Stimulated activated naive CD4-positive, alpha-beta T cell treated with Interleukin-2 at 50 U/mL for 16 hours (primary cell): ENCODE measurements at regions not wholly inside any gene's neighbourhood (a gene's known extent, or its start where the extent isn't known, plus 50 kb on each side); places are given as distances from the start of the nearest gene placed in this dataset.

Source experiments
- DNase-seq: peaks from one replicate; lab custom pipeline; 2025; lab: John Stamatoyannopoulos, UW

DNA sequence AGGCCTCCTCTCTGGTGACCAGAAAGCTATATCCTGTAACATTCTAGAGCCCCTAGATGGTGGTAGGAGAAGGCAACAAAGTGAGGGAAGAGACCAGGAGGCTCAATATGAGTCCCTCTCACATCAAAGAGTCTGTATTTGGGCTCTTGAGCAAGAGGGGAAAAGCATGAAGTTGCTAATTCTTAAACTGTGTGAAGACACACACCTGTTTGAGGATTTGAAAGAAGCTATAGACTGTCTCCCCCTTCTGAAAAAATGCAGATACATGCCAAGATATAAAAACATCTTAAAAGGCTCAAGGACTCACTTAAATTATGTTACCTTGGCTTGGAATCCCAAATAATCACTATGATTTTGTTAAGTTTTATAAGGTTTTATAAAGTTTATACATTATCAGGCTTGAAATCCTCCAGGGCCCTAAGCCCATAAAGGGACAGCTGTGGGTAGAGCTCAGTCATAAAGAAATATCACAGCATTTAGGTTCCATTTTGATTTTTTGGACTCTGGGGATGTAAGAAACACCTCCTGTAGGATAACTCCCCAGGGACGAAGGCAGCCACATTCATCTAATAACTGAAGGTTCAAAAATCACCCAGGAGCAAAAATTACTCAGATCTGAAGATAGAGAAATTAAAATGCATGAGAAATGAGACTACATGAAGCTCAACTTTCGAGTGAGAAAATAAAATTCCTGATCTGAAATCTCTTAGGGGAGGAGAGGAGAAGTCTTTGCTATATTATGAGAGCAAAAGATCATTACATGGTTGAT is 136.1 kb upstream of the LGALSL start:
- DNase-seq, result no peak

DNA sequence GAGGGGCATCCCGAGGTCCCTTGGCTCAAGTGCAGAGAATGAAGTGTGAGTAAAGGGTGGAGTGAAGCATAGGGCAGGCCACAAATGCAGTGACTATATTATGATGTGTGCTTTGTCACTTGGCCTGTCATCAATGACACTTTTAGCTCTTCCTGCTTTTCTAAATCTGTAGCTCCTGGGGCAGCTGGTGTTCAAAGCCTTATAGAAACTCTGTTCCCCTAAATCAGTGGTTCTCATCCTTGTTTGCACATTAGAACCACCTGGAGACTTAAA is 135.6 kb upstream of the LGALSL start:
- no peak for DNase-seq

DNA sequence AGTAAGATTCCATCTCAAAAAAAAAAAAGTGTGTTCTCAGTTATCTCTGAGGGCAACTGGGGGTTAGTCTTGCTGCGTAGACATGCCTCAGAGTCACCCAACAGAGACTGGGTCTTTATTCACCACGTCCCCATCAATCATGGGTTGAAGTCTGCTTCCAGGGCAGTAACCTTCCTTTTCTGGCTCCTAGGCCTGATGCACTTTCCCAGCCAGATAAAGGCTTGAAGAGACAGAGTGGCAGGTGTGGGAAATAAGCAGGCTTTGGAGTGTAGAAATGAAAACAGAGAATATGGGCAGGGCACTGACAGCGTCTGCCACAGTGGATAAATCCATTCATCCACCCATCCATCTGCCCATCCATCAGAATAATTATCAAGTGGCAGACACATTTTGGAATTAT is 134.1 kb upstream of the LGALSL start:
- DNase-seq, result no peak

DNA sequence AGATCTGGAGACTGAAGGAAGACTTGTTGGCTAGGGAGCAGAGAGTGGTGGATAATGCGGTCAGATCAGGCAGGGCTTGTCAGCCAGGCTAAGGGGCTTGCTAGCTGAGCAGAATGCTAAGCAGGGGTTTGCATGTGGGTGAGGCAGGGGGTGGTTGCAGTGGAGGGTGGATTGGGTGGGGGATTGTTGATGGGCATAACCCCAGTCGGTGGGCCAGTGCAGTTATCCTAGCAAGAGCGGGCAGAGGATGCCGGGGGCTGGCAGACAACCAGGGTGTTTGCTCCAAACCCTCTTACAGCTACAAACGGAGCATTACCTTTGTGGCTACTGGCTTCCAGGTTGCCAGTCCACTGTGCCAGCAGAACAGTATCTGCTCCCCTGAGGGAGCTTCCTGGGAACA is 131.5 kb upstream of the LGALSL start:
- no peak for DNase-seq

DNA sequence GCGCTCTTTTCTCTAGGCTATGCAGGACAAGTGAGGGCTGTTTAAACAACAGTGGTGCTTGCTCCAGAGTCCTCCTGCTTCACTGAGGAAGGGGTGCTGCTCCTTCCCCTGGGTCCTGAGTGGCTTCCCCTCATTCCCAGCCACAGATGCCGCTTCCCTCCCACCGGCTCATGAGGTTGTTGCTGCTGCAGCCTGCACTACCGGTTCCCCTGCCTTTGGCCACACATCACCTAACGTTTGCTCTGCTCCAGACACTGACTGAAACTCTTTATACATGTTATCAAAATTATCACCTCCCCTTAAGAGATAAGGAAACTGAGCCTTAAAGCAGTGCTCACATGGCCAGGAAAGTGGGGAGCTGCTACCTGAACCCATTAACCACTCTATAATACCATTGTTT is 130.8 kb upstream of the LGALSL start:
- DNase-seq, result no peak

DNA sequence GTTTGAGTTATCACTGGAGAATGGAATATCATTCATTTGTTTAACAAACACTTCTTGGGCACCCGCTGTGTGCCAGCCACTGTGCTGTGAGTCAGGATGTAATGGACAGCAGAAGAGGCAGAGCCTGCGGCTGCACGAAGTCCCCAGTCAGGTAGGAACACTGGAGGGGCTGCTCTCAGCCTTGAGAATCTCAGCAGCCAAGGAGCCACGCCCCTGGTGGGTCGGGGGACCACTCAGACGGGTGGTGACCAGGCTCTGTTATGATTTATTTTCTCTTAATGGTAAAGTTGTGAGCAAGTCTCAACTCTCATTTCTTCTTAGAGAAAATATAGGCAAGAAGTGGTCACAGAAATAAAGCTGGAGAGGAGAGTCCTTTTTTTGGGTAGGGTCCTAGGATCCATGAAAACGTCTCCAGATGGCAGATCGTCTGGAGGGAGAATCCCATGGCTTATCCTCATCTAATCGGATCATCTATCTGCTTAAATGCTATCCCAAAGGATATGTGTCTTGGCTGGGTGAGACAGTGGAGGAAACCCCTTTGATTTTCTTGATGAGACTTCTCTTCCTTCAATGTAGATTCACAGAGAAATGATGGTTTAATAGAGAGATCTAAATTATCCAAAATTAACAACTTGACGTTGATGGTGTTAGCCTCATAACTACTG is 129.1 kb upstream of the LGALSL start:
- DNase-seq, result no peak

DNA sequence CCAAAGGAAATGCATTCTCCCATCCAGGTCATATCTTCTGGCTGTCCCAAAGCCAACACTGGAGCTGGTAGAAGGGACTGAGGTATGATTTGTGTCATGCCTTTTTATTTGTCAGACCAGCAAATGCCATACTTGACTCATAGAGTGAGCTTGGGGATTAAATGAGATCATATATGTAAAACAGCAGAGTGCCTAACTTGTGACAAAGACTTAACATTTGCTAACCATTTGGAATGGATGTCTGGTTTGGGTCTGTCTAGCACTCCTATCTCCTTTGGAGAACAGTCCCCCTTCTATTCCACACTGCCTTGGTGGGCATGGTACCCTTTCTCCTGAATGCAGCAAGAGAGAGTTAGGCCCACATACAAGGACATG is 128.5 kb upstream of the LGALSL start:
- DNase-seq, result no peak

DNA sequence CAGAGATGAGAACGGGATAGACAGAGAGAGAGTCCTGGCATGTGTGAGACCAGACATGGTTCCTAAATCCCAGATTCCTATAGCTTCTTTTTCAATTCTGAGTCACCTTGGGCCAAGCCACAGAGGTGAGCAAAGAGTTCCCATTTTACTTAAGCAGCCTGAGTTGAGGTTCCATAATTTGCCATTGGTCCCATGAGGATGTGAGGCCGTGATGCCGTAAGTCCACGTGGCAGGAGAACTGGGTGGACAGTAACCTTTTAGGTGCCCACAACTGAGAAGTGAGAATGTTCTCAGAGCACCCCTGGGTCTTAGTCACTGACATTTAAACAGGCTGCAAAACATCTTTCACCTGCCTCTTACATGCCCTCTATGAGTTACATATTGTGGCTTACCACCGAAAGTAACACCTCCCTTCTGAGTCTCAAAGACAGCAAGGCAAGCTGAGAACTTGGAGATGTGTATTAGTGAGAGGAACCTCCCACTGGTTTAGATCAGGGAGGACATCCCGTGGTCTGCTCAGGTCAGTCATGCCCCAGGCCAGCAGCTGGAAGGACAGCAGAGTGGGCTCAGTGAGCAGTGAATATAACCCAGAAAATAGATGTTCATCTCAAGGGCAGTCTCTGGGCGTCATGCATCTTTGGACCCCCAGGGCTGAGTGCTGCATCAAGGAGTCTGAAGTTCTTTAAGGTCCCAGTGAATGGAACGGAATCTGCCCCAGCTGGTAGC is 127.9 kb upstream of the LGALSL start:
- peak; percentile 58 for DNase-seq

DNA sequence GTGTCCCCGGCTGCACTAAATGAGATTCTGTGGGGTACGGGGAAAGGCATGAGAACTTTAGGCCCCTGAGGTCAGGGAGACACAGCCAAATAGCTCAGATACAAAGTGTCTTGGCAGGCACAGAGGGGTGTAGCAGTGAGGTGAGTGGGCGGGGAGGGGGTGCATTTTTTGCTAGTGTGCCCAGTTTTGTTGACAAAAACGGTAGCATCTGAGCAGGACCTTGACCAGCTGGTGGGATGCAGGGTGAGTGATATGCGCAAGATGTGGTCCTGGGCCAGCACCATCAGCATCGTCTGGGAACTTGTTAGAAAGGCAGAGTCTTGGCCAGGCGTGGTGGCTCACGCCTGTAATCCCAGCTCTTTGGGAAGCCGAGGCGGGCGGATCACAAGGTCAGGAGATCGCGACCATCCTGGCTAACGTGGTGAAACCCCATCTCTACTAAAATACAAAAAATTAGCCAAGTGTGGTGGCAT is 127.3 kb upstream of the LGALSL start:
- no peak for DNase-seq

DNA sequence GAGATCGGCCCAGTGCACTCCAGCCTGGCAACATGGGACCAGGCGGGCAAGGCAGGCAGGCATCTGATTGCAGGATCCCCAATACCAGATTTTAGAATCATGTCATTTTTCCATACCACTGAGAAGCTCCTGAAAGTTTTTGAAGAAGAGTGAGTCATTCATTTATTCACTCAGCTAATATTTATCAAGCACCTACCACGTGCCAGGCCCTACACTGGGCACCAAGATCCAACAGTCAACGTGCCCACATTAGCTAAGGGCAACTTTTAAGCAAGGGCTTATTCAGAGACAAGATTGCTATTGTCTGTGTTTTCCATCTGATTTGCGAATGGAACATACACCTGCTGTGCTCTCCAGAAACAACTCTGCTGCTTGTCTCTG is 126.8 kb upstream of the LGALSL start:
- DNase-seq, result no peak

DNA sequence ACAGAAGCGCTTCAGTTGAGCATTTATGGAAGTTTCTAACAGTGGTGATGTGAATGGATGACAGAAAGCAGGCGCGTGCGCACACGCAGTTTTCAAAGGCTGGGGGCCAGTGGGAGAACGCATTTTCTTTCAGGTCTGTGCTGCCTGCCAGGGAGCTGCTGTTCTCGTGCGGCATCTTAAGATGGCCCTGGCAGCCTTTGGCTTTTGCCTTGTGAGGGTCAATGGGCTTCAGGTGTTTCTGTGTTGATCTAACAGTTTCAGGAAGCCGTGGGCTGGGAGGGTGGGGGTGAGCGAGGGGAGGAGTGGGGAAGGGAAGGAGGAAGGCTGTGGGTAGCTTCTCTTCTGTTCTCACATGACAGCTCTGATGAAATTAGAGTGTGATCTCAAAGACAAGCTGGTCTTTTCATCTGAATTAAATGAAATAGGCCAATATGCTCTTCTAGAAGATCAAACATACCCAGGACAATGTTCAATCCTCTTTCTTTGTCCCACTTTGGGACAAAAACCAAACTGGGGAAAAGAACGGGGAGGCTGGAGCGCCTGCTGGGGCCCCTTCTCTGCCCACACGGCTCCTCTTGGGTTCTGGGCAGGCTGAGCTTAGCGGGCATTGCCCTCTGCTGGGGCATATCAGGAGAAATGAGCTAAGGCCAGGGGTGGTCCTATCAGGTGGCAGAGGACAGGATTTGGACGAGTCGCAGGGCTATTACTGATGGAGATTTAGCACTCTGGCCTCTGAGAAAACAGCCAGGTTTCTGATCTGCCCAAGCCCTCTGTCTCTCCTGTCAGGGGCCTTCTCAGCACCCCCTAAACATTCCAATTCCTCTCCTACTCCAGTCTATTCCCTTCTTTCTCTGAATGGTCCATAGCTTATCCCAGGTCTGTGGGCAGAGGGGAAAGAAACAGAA is 126.2 kb upstream of the LGALSL start:
- peak; percentile 21 for DNase-seq

DNA sequence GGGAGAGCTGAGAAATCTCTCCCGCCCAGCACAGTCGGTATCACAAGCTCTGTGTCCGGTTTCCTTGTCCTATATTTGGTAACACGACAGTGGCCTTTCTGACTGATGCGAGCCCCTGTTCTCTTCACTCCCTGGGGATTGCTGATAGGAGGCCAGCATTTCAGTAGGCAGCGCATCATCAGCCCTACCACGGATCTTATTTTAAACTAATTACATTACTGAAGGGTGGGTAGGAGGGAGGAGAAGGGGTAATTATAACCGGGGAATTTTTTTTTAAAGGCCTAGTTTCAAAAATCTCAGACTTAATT is 125.6 kb upstream of the LGALSL start:
- no peak for DNase-seq

DNA sequence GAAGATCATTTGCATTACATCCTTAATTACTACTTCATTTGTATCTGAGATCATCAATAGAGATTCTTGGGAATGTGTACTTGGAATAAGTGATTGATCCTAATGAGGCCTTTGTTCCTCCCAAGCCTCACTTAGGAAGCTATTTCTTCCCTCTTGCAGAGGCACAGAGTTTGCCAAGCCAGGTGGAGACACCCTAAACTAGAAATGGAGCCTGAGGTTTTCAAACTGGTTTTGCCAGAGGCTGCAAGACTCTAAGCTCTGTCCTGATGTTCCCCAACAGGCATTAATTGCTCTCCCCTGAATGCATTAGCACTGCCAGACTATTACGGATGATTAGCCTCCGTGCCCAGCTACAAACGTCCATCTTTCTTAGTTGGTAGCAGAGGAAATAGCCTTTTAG is 125.2 kb upstream of the LGALSL start:
- DNase-seq, result no peak

DNA sequence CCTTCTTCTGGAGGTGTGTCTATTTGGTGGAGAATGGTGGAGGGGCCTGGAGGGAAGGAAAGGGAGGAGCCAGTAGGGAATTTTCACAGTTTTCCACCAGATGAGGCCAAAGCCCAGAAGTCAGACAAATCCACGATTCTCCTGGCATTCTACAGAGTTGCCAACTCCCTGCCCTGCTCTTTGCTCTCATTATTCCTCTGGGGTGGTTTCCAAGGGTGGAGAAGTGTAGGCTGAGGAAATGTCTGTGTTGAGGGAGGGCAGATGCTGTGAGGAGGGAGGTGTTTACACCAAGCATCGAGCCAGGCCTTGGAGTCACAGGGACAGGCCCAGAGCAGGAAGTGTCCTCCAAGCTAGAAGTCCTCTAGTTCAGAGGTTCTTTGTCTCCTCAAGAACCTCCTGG is 124.1 kb upstream of the LGALSL start:
- DNase-seq, result no peak

DNA sequence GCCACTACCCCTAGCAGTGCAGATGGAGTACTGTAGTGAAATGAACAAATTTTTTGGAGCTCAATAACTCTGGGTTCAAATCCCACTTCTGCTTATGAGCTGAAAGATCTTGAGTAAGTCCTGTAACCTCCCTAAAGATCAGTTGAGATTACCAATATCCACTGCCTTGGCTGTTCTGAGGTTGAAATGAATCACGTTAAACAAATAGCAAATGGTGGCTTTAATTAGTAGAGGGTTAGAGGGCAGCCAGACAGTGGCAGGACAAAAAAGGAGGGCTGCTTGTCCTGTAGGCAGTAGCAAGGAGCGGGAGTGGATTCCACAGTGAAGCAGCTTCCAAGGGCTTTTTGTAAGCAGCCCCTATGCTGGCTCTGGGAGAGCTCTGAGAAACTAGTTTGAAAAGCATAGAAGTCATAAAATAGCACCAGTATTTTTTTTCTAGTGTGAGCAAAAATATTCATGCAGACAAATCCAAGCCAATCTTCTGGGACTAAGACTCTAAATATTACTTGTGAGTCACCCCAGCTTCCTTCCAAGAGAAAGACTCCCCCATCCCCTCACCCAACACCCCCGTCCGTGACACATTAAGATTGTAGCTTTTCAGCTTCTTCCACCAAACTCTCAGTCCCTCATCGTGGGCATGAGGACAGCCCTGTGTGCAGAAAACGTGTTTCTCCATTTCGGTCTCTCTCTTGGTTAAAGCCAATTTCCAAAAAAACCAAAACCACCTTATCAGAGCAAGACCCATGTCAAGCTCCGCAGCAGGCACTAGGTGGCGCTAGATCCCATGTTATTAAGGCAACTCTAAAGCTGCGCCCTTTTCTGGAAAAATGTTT is 123.5 kb upstream of the LGALSL start:
- DNase-seq, result peak; percentile 72

DNA sequence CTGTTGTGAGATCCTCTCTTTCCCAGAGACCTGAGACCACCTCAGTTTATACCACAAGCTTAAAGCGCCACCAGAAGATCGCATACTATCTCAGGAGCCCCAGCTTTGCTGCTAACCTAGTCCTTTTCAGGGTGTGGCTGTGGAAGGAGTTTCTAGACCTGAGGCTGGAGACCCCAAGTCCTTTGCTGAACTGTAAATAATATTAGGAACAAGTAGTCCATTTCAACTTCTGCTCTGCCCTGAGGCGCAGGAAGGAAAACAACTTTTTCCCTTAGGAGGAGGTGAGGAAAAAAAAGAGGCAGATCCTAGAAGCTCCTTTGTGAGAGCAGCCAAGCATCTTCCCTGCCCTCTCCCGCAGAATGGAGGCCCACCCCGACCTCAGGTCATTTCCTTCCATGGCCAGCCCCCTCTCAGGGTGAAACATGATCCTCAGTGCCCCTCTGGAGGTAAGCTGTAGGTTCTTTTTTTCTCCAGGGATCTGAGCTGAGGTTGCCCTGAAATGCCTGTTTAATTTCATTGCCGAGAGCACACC is 122.8 kb upstream of the LGALSL start:
- no peak for DNase-seq

DNA sequence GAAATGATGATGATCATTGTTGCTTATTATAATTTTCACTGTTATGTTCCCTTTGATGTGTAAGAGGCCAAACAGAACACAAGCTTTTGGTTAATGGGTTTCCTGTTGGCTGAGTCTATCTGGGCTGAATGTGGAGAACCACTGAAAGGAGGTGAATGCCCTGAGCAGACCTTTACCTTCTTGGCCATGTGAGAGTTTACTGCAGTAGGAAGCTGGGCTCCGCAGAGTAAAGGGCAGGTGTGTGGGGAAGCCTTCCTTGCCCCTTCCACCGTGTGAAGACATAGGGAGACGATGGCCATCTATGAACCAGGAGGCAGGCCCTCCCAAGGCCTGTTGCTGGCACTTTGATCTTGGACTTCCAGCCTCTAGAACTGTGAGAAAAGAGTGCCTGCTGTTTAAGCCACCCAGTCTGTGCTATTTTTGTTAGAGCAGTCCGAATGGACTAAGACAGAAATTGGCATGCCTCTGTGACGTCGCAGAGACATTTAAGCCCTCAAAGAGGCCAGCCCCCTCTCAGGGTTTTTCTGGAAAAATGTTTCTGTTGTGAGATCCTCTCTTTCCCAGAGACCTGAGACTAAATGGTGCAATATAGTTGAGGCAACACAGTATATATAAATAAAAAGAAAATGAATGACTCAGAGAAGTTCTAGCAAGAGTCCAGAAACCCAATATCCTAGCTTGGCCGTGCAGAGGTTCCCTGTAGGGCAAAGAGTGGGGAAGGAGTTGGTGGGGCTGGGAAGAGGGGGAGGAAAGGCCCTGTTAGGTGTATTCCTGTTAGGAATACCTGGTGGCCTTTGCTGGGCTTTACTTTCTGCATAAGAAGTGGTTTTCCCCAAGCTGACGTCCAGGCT is 121.9 kb upstream of the LGALSL start:
- DNase-seq, result no peak

DNA sequence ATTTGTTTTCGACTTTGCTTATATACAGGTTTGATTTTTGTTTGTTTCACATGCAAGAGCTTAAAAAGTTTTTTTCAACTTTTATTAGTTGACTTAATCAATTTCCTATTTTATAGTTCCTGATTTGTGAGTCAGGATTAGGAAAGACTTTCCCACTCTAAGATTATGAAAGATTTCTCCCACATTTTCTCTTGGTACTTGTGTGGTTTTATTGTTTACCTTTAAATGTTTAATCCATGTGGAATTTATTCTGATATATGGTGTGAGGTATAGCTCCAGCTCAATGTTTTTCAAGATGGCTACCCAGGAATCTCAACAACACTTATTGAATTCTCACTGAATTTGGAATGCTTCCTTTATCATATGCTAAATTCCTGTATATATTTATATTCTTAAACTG is 117.8 kb upstream of the LGALSL start:
- DNase-seq, result no peak

DNA sequence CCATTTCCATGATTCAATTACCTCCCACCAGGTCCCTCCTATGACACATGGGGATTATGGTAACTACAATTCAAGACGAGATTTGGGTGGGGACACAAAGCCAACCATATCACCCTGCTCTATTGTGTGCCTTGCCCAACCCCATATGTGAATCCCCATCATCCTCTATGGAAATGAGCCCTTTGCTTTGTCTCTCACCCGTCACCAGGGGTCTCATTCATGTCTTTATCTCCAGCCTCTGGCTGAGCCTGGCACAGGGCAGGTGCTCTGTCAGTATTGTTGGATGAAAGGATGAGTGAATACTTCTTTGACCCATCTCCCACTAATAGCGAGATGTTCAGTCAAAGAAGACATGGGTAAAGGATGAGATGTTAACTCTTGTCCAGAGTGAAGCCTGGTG is 116.6 kb upstream of the LGALSL start:
- no peak for DNase-seq

DNA sequence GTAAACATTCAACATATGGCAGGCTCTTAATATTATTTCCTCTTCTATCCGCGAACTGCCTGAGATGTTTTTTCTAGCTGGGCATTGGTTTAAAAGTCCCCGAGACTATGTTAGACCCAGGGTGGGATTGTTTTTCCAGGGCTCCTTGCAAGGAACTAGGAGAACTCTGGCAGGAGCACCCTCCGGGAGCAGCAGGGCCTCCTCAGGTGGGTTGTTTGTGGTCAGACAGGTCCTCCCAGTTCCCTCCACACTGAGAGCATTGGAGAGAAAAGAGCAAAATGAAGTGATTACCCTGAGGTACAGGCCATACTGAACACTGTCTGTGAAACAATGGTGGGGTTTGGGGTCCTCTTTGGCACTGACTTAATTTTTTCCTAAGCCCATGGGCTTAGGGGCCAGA is 115.9 kb upstream of the LGALSL start:
- DNase-seq, result no peak
